SIG-M5 treated with dmso at 0.1 percent for 504 hours (cell line): ENCODE measurements at regions not wholly inside any gene's neighbourhood (a gene's known extent, or its start where the extent isn't known, plus 50 kb on each side); places are given as distances from the start of the nearest gene placed in this dataset.
"Not testable (repeated sequence)": the region's sequence is repeated elsewhere in the genome, so short reads cannot be mapped to it uniquely, and the experiment has no call there.

ENCODE experiments used
- DNase-seq: peaks from one replicate; lab custom pipeline; 2025; ENCODE audit not compliant: unreplicated experiment; lab: John Stamatoyannopoulos, UW

DNA sequence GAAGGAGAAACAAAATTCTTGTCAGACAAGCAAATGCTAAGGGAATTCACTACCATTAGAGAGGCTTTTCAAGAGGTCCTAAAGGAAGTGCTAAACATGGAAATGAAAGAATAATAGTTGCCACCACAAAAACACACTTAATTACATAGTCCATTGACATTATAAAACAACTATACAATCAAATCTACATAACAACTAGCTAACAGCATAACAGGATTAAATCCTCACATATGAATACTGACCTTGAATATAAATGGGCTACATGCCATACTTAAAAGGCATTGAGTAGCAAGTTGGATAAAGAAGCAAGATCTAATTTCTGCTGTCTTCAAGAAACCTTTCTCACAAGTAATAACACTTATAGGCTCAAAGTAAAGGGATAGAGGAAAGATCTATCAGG, 811.5 kb upstream of the CITED2 start:
- no peak for DNase-seq

DNA sequence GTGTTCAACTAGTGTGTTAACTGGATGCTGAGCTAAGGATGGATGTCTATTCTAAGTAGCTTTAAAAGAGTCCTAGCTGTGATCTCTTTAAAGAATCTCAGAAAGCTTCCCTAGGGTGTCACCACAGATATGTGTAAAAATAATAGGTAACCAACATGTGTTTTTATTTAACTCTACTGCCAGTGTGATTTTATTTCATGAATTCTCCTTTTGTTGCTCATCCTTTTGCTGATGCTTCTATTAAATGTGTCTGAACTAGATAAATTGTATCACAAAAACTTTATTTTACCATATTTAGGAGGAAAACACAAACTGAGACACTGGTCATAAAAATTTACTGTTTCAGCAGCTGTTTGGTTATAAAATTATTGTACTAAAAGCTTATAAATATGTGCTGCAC, 809.4 kb upstream of the CITED2 start:
- DNase-seq, result no peak

DNA sequence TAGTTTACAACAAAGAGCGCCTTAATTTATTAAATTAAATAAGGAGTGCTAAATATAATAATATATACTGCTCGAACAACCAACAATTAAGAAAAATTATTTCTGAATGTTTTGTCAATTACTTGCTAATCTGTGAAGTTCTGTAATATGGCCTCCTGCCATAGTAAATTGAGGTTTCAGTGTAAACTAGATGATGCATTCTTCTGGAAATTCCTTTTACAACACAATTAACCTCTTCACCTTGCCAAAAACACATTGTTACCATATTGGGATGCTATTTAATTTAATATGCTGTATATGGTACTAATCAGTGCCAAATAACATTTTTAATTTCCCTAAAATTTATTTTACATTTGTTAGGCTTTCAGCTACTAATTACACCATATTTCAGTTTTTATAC, 808.4 kb upstream of the CITED2 start:
- DNase-seq, result no peak

DNA sequence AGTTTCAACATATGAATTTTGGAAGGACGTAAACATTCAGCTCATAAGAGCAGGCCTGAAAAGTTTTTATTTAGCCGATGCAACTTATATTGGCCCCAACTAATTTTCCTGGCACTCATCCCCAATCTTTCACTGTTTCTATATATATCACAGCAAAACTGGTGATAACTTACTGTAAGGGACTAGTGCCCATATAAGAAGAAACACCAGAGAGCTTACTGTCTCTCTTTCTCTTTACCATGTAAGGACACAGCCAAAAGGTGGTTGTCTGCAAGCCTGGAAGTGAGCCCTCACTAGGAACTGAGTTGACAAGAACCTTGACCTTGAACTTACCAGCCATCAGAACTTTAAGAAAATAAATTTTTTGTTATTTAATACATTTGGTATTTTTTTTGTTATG, 807.4 kb upstream of the CITED2 start:
- DNase-seq, result no peak

GRCh38 chr6:140180306-140180705, 805.9 kb upstream of the CITED2 start:
- DNase-seq, result no peak

DNA sequence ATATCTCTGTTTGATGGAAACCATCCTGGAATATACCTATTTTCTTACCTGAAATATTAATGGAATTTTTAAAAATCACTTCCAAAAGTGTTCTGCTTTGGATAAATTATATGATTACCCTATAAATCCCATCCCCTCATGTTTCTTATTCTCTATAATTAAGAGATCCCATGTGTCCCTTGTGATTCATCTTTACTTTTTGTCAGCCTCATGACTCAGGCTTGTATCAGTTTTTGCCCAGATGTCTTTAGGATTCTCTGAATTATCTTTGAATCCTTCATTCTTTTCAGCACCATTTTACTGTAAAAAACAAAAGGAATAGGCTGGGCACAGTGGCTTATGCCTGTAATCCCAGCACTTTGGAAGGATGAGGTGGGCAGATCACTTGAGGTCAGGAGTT, 804.5 kb upstream of the CITED2 start:
- no peak for DNase-seq

- DNase-seq, result no peak
Observed at GRCh38 chr6:140178520-140178919, 804.1 kb upstream of the CITED2 start.

- DNase-seq, result no peak
Observed at GRCh38 chr6:140176306-140176705, 801.9 kb upstream of the CITED2 start.

DNA sequence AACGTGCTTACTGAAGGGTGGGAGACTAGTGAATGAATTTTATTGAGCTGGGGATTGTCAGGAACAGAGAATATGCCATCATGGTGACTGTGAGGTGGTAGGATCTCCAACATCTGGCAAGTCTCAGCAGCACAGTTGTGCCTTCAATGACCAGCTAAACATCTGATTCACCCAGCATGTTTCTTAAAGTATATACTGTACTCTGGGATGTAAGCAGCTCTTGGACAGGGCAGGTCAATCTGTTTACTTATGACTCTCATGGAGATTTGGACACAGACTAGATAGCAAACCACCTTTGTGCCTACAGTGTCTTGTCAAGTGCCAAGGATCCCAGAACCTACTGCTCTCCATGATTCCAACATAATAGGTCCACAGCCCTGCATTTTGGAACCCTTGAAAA, 801.0 kb upstream of the CITED2 start:
- no peak for DNase-seq

DNA sequence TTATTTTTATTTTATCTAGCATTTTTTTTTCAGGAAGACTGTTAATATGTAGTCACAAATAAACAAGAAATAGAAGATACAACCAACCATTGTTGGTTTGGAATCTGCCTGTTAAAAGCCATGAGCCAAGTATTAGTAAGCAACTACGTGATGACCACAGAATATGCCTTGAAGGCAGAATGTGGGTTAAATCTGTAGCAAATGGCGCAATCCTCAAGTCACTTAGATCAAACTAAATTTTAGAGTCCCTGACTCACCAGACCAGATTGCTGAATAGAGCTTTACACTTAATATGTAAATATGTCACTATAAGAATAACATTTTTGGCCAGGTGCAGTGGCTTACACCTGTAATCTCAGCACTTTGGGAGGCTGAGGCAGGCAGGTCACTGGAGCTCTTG, 800.1 kb upstream of the CITED2 start:
- peak; percentile 31 for DNase-seq

- no peak for DNase-seq
Observed at GRCh38 chr6:140168365-140168764, 793.9 kb upstream of the CITED2 start.

DNA sequence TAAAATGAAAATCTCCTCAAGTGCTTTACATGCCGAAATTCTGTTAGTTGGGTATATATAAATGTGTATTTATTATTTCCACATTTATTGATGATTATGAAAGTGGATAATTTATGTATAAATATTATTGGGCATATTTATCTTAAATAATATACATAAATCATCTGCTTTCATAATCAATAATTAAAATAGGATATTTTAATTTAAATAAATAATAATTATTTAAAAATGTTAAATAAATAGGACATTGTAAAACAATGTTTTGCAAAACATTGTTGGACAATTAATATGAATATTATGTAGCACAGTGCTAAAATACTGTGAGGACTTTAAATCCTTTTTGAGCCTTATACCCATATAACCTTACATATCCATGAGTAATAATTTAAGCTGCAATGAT, 786.5 kb upstream of the CITED2 start:
- DNase-seq, result no peak

DNA sequence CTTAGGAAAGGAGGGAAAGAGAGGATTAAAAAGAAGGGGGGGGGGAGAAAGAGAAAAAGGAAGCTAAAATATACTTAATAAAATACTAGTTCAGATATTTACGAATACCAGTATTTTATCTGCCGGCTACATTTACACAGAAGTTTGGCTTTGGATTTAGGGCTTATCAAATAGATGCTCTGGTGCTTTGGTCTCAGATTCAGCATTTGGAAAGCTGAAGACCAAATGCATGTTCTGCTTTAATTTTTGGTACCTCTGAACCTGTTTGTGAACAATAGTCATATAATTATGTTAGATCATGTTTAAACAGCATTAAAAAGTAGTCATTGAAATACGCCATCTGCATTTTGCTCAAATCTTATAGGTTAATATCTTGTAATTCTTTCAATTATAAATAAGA, 786.0 kb upstream of the CITED2 start:
- DNase-seq, result no peak

GRCh38 chr6:140156131-140156530, 781.7 kb upstream of the CITED2 start:
- DNase-seq, result no peak

GRCh38 chr6:140155451-140156126, 781.1 kb upstream of the CITED2 start:
- no peak for DNase-seq

DNA sequence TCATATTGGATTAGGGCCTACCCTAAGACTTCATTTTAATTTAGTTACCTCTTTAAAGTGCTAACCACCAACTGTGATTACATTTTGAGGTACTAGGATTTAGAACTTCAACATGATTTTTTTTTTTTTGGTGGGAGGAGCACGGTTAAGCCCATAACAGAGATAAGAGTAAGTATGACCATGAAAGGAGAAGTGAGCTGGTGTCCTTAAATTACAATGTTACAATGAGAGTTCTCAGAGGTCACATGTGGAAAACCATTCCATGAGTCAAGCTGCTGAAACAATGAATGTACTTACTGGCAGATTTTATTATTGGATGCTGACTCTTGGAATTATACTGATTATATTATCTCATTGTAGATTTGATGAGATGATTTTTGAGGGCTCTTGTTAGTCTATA, 779.3 kb upstream of the CITED2 start:
- no peak for DNase-seq

DNA sequence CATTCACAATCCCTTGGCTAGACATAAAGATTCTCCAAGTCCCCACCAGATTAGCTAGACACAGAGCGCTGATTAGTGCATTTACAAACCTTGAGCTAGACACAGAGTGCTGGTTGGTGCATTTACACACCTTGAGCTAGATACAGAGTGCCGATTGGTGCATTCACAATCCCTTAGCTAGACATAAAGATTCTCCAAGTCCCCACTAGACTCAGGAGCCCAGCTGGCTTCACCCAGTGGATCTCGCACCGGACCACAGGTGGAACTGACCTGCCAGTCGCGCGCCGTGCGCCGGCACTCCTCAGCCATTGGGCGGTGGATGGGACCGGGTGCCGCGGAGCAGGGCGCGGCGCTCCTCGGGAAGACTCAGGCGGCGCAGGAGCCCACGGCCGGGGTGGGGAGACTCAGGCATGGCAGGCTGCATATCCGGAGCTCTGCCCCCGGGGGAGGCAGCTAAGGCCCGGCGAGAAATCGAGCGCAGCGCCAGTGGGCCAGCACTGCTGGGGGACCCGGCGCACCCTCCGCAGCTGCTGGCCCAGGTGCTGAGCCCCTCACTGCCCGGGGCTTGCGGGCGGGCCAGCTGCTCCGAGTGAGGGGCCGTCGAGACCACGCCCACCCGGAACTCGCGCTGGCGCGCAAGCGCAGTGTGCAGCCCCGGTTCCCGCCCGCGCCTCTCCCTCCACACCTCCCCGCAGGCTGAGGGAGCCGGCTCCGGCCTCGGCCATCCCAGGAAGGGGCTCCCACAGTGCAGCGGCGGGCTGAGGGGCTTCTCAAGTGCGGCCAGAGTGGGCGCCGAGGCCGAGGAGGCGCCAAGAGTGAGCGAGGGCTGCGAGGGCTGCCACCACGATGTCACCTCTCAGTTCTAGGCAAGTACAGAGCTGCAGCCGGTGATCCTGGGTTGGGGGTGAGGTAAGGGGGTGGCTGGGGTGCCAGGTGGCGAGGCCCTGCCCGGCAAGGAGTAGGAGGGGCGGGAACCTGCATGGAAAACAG, 773.7 kb upstream of the CITED2 start:
- DNase-seq, result not testable (repeated sequence)

- no peak for DNase-seq
Observed at GRCh38 chr6:140140891-140141290, 766.4 kb upstream of the CITED2 start.

GRCh38 chr6:140138311-140139010, 764.0 kb upstream of the CITED2 start:
- DNase-seq, result no peak

DNA sequence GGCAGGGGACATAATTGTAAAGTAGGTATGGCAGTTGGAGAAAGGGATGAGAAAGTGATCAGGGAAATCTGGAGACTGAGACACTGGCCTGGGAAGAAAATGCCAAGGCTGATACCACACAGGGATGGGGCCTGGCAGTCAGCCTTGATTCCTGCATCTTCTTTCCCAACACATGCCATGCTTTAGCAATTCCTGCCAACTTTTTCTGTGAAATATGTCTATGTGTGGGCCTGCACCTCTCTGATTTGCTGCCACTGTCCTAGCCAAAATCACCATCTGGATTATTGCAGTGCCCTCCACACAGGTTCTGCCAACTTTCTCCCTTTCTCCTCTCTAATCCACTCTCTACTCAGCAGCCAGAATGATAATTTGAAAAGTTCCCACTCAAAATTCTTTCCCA, 759.8 kb upstream of the CITED2 start:
- no peak for DNase-seq

DNA sequence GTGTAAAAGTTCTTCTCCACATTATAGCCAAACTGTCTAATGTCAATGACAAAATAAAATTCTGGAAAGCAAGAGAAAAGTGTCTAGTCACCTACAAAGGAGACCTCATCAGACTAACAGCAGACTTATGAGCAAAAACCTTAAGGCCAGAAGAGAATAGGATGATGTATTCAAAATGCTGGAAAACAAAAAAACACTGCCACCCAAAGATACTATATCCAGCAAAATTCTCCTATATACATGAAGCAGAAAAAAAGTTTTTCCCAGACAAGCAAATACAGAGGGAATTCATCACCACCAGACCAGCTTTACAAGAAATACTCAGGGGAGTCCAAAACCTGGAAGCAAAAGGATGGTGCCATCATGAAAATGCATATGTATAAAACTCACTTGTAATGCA, 755.6 kb upstream of the CITED2 start:
- DNase-seq, result no peak

DNA sequence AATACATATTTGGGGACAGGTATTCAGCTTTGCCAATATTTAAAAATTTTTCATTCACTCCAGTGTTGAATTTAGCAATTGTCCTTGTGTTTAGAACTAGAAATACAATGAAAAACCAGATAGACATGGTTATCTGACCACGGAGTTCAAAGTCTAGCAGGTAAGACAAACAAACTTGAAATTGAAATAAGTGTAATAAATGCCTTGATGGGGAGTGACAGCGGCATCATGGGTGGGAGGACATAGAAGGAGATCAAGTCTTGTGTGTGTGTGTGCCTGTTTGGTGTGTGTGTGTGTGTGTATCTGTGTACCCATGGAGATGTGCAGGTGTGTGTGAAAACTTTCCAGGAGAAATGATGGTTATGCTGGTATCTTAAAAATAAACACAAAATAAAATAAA, 750.0 kb upstream of the CITED2 start:
- DNase-seq, result no peak
